GM19025 (cell line): ENCODE measurements at regions not wholly inside any gene's neighbourhood (a gene's known extent, or its start where the extent isn't known, plus 50 kb on each side); places are given as distances from the start of the nearest gene placed in this dataset.

Source experiments
- ATAC-seq: cut with Tn5 transposase; IDR thresholded peaks from one replicate; pipeline ENCODE4 v1.9.1; 2021; ENCODE audit warnings: mild to moderate bottlenecking, low read depth, moderate library complexity; ENCODE audit not compliant: unreplicated experiment

GRCh38 chr7:12779947-12780346, 92.5 kb downstream of the ARL4A start:
- ATAC-seq, result no peak

- ATAC-seq, result no peak
These were observed 96.1 kb downstream of the ARL4A start for GRCh38 chr7:12783421-12784095.

GRCh38 chr7:12785473-12785872, 98.0 kb downstream of the ARL4A start:
- no peak for ATAC-seq

- ATAC-seq, result no peak
These were observed 99.1 kb downstream of the ARL4A start for GRCh38 chr7:12786494-12786893.

DNA sequence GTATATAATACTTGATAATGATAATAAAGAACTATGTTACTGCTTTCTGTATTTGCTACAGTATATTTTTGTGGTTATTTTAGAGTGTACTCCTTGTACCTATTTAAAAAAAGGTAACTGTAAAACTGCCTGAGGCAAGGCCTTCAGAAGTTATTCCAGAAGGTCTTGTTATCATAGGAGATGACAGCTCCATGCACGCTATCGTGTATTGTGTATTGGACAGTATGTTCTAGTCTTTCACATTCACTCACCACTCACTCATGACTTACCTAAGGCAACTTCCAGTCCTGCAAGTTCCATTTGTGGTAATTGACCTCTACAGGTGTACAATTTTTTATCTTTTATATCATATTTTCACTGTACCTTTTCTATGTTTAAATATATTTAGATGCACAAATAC, 100.7 kb downstream of the ARL4A start:
- no peak for ATAC-seq

GRCh38 chr7:12788591-12788990, 101.2 kb downstream of the ARL4A start:
- ATAC-seq, result no peak

DNA sequence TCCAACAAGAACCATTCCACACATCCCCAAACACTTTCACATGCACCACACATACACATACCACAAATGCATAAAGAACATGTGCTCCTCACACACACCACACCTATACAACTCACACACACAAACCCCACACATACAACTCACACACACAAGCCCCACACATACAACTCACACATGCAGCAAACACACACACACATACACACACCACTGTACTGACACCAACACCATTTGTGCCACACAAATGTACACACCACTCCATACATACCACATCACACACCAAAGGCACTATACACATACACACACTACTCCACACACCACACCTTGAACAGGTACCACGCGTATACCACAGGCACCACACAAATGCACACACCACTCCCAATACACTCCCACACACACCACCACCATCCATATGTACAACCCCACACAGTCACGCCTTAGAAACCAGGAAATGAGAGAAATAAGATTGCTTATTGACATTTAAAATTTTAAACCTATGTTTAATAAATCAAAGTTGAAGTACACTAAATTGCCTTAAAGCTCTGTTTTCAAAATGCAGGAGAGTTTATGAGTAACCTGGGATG, 107.4 kb downstream of the ARL4A start:
- no peak for ATAC-seq

DNA sequence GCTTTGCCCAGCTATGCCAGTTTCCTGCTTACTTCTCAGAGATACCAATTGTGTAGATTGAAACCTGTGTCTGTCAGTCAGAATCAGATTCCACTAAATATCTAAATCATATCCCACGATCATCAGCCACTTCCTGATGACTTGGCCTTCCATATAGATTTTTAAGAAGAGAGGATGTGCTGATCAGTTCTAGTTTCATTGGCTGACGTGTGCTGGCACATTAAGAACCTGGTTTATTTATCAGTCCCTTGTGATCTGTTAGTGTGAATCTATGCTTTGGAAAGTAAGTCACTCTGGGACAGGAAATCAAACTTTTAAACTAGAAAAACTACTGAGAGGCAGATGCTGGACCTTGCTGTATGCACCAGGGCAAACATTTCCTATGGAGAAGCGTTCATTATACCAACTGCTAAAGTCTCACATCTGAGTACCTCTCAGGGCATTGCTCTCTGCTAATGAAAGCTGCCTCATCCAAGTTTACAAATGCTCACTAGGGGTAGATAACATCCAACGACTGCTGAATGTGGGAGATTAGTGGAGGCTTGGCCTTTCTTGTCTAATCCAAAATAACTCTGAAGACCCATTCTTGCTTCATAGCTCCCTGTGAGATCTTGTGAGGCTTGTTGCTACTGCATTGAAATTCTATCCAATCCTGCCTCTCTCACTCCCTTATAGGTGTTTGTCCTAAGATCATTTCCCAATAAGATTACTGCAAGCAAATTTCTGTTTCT, 109.1 kb downstream of the ARL4A start:
- ATAC-seq, result no peak

DNA sequence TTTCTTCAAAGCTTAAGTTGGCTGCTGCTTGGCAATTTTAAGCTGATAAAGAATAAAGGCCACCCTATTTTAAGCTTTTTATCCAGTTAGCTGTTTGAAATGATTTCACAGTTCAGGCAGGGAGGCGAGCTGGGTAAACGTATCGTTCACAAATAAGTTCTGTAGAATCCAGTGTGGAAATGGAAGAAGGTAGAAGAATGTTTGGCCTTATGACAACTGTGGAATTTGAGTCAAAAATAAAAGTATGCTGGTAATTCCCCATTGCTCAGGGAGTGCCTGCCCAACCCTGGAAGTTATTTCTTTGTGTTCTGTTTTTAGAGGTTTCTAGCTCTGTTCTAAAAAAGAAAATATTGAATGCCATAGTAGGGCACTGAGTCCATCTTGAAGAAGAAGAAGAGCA, 113.1 kb downstream of the ARL4A start:
- no peak for ATAC-seq

GRCh38 chr7:12801107-12801506, 113.7 kb downstream of the ARL4A start:
- ATAC-seq, result no peak

DNA sequence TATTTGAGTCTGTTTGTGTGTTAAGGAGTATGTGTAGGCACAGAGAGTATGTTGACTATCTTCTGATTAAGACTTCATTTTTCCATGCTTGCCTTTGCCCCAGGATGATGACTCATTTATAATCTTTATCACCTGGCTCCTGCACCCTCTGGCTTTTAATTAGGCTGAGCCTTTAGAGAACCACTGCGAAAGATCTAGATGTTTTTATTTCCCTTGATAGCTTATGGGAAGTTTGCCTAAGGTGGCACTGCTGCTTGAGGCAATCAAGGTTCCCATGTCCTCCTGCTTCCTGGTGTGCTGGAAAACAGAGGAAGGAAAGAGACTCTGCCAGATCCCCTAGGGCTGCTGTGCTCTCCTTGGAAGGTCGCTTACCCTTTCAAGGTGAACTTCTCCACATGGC, 114.6 kb downstream of the ARL4A start:
- no peak for ATAC-seq

- no peak for ATAC-seq
These were observed 116.1 kb downstream of the ARL4A start for GRCh38 chr7:12803542-12803941.

- no peak for ATAC-seq
These were observed 118.1 kb downstream of the ARL4A start for GRCh38 chr7:12805518-12805928.

- ATAC-seq, result no peak
These were observed 118.5 kb downstream of the ARL4A start for GRCh38 chr7:12805957-12806356.

DNA sequence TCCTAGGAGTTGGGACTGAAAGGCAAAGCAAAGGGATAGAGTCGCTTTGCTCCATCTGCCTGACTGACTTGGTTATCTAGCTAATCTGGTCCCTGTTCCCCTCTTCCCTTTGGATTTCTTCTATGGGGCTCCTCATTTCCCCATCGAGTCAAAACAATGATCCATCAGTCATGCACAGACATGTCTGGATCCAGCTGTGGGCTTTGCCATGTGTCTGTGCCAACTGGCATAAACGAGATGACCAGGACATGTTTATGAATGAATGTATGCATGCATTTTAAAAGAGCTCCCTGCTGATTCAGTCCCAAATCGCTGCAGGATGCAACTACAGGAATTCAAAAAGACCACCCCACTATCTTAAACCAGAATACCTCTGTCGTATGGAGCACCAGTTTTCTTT, 122.0 kb downstream of the ARL4A start:
- no peak for ATAC-seq

DNA sequence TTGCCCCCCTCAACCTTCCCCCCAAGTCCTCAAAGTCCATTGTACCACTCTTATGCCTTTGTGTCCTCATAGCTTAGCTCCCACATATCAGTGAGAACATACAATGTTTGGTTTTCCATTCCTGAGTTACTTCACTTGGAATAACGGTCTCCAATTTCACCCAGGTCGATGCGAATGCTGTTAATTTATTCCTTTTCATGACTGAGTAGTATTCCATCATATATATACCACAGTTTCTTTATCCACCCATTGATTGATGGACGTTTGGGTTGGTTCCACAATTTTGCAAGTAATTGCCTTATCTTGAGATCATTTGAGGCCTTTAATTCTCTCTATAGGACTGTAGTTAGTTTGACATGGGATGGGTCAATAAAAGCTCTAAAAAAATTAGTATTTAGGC, 124.7 kb downstream of the ARL4A start:
- no peak for ATAC-seq

GRCh38 chr7:12814107-12814506, 126.7 kb downstream of the ARL4A start:
- ATAC-seq, result no peak

GRCh38 chr7:12814828-12815227, 127.4 kb downstream of the ARL4A start:
- no peak for ATAC-seq

DNA sequence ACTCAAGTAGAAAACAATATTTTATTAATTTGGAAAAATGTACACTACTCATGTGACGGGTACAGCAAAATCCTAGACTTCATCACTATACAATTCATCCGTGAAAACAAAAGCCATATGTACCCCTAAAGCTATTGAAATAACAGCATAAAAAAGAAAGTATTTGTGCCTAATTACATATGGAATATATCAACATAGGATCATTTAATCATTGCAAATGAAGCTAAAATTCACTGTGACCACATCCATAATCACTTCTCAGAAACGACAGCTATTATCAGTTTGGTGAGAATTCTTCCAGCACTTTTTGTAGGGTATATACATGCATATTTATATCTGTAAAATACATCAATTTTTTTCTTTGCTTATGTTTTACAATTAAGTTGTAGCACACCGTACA, 128.0 kb downstream of the ARL4A start:
- ATAC-seq, result no peak

DNA sequence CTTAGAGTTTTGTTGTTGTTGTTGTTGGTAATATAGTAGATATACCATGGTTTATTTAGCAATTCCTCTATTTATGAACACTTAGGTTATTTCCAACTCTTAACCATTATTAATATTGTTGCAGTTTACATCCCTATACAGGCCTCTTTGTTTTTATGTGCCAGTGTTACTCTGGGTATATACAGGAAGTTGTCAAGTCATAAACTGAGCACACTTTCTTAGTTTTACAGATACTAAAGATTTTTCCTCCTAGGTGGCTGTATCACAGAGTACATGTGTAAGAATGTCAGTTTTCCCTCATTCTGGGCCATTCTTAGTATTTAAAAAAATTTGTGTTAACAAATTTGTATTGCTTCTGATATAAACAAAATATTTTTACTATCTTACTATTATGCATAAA, 128.4 kb downstream of the ARL4A start:
- ATAC-seq, result no peak

DNA sequence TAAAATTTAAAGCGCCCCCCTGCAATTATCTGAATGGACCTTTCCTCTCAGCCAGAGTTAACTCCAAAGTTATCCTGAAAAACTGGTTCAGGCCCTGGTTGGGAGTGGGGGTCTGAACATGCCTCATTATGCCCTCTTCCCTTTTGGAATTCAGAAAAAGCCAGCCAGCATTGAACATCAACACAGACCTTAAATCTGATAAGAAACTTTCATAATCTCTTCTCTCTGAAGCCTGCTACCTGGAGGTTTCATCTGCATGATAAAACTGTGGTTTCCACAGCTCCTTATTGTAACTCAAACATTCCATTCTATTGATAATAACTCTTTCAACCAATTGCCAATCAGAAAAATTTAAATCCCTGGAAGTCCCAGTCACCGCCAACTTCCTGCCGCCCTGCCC, 133.3 kb downstream of the ARL4A start:
- no peak for ATAC-seq

GRCh38 chr7:12821746-12822145, 134.3 kb downstream of the ARL4A start:
- no peak for ATAC-seq
